ENCODE measurements at regions not wholly inside any gene's neighbourhood (a gene's known extent, or its start where the extent isn't known, plus 50 kb on each side); places are given as distances from the start of the nearest gene placed in this dataset.
A peak's percentile ranks its signal among the peaks of the same experiment; 100 is the strongest.

DNA sequence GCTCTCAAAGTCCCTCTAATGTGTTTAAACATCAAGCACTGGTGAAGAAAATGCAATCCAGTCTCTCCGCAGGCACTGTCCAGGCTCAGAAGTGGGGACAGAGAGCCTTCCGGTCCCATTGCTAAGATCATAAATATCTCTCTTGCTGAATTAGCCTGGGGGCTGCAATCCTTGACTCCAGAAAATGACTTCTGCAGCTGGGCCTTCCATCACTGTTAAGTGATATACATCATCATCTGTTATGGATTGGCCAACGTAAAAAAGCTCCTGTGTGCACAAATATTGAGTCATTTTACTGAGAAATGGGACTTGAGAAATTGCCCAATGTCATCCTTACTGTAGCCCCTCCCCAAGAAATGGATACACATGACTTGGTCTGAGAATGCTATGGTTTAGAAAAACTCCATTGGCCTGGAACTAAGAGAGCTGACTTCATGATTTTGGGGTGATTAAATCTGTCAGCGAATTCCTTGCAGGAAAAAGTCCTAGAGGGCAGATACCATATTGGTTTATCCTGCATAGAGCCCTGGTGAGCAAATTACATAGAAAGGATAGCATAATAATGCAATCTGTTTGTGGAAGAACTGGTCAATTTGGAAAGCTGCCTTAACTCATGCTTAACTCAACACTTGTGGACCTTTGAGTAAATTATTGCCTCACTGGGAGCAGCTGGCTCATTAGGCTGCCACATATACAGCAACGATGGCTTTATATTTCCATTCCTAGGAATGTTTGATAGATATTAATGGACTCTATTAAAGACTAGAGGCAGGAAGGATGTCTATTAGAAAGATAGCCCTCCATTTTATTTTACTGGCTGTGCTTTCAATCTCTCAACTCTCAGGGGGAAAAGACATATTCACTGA lies 346.1 kb downstream of the GBA3 start:
- TF ChIP-seq, protein P1, sequence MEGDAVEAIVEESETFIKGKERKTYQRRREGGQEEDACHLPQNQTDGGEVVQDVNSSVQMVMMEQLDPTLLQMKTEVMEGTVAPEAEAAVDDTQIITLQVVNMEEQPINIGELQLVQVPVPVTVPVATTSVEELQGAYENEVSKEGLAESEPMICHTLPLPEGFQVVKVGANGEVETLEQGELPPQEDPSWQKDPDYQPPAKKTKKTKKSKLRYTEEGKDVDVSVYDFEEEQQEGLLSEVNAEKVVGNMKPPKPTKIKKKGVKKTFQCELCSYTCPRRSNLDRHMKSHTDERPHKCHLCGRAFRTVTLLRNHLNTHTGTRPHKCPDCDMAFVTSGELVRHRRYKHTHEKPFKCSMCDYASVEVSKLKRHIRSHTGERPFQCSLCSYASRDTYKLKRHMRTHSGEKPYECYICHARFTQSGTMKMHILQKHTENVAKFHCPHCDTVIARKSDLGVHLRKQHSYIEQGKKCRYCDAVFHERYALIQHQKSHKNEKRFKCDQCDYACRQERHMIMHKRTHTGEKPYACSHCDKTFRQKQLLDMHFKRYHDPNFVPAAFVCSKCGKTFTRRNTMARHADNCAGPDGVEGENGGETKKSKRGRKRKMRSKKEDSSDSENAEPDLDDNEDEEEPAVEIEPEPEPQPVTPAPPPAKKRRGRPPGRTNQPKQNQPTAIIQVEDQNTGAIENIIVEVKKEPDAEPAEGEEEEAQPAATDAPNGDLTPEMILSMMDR (conservative IDR thresholded peaks at IDR 0.05; ENCODE audit: low read depth, low read length): no peak
- no peak for DNase-seq (ENCODE audit: low read depth)

DNA sequence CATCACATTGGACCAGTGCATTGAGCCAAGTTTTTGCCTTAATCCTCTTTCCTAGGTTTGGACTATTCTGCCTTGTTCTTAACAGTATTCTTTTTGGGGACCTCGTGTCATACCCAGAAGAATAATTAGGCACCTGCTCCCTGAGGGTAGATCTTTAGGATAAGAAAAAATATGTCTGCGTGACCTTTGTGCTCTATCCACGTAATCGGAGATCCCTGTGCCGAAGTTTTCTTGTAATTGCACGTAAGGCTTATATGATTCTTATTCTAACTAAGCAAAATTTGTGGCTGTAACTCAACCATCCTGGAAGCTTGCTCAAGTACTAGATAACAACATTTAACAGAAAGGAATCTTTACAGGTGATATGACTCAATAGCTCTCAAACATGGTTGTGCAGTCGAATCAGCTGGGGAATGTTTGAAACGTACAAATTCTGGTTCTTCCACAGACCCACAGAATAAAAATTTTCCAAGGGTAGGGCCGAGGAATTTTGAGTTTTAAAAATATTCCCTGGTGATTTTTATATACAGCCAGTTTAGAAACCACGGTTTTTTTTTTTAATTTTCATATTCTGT lies 344.3 kb downstream of the GBA3 start:
- no peak overlapping the region for H3K4me3 ChIP-seq (ENCODE audit: low read depth, low read length)
- TF ChIP-seq, protein P1 (conservative IDR thresholded peaks at IDR 0.05; ENCODE audit: low read depth, low read length): no peak
- no peak for DNase-seq (ENCODE audit: low read depth)

More for the DNA sequence above, 346.1 kb downstream of the GBA3 start:
- no peak overlapping the region for H3K4me3 ChIP-seq (ENCODE audit: low read depth, low read length)

DNA sequence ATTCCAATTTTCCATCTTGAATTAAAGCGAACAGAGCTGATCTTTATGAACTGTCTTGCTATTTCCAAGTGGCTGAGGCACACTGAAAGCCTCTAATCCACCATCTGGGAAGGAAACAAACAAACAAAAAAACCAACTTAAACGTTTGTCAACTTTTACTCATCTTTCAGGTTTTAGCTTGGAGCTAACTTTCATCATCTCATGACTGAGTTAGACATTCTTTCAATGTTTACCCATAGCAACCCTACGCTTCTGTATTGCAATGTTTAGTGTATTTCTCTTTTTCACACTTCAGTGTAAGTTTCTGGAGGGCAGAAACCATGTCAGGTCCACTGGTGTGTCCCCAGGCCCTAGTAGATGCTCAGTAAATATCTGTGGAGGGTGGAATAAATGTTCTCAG lies 343.8 kb downstream of the GBA3 start:
- TF ChIP-seq, protein P1 (conservative IDR thresholded peaks at IDR 0.05; ENCODE audit: low read depth, low read length): no peak
- DNase-seq (ENCODE audit: low read depth): no peak
- H3K4me3 ChIP-seq (ENCODE audit: low read depth, low read length): no peak overlapping the region

DNA sequence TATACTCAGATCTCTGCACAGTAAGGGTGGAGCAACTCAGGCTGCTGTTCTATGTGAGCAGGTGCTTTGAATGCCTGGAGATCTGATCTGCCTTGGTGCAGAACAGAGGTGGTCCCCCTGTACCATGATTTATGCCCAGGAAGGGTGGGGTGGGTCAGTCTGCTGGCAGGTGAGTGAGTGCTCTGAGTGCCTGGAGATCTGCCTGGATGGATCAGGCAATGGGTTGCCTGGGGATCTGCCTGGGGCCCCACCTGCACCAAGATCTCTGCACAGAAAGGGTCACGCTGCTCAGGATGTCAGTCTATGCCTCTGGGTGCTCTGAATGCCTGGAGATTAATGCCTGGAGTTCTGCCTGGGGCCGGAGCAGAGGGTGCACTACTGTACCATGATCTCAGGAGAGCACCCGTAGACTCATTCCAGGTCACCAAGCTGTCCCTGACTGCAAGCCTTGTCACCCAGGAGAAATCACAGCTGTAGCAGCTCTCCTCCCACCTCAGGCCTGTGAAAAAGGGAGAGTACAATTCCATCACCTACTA lies 342.9 kb downstream of the GBA3 start:
- TF ChIP-seq, protein P1 (conservative IDR thresholded peaks at IDR 0.05; ENCODE audit: low read depth, low read length): no peak
- no peak for DNase-seq (ENCODE audit: low read depth)
- H3K4me3 ChIP-seq (ENCODE audit: low read depth, low read length): no peak overlapping the region

DNA sequence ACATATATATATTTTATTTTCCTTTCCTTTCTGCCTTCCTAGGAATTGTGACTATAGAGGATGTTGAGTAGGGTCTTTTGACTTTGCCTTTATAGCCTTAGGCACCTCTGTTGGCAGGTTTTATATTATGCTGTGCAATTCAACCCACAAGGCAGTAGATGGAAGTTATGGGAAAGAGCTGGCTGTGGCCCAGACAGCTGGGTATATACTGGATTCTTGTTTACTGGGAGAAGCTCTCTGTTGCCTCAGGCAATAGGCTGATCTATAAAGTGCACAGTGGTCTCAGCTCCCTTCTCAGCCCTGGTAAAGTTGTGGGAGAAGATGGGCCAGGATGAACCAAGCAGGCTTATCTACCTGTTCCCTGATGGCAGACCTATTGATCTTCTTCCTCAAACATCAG lies 342.0 kb downstream of the GBA3 start:
- DNase-seq (ENCODE audit: low read depth): no peak
- TF ChIP-seq, protein P1 (conservative IDR thresholded peaks at IDR 0.05; ENCODE audit: low read depth, low read length): no peak
- no peak overlapping the region for H3K4me3 ChIP-seq (ENCODE audit: low read depth, low read length)

DNA sequence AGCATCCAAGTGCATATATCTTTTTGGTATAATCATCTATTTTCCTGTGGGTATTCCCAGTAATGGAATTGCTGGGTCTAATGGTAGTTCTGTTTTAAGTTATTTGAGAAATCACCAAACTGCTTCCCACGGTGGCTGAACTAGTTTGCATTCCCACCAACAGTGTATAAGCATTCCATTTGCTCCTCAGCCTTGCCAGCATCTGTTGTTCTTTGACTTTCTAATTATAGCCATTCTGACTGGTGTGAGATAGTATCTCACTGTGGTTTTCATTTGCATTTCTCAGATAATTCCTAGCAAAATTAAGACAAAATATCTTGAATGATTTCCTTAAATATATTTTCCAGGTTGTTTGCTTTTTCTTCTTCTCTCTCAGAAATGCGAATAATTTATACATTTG lies 341.1 kb downstream of the GBA3 start:
- H3K4me3 ChIP-seq (ENCODE audit: low read depth, low read length): no peak overlapping the region
- DNase-seq (ENCODE audit: low read depth): peak; percentile 1
- TF ChIP-seq, protein P1 (conservative IDR thresholded peaks at IDR 0.05; ENCODE audit: low read depth, low read length): no peak
